Fibroblast of lung (primary cell): ENCODE measurements at regions not wholly inside any gene's neighbourhood (a gene's known extent, or its start where the extent isn't known, plus 50 kb on each side); places are given as distances from the start of the nearest gene placed in this dataset.
A peak's percentile ranks its signal among the peaks of the same experiment; 100 is the strongest.

Source experiments
- DNase-seq, 2 donors: peaks; one replicate each; pipeline versions ENCODE4 v3.0.0 to v3.0.0-alpha.2; 2010; ENCODE audit warnings: low read depth in 2 of 2
- H2AFZ ChIP-seq: 2 replicates; pipeline ENCODE4 v1.5.1; 2012; ENCODE audit warnings: low read length, control low read depth, inconsistent platforms
- H3K27ac ChIP-seq: 2 replicates; pipeline ENCODE4 v1.5.1; 2011; ENCODE audit warnings: low read length, control low read depth; ENCODE audit not compliant: insufficient read depth
- H3K27me3 ChIP-seq: 2 replicates; pipeline ENCODE4 v1.5.1; 2011; ENCODE audit warnings: mild to moderate bottlenecking, low read length; ENCODE audit not compliant: control insufficient read depth, insufficient read depth
- H3K36me3 ChIP-seq: 2 replicates; pipeline ENCODE4 v1.5.1; 2011; ENCODE audit warnings: low read length; ENCODE audit not compliant: control insufficient read depth, insufficient read depth
- H3K4me1 ChIP-seq: 2 replicates; pipeline ENCODE4 v1.5.1; 2011; ENCODE audit warnings: low read length; ENCODE audit not compliant: control insufficient read depth, insufficient read depth; ENCODE audit errors: extremely low read depth
- H3K4me2 ChIP-seq: 2 replicates; pipeline ENCODE4 v1.5.1; 2011; ENCODE audit warnings: low read length, control low read depth; ENCODE audit not compliant: insufficient read depth; ENCODE audit errors: extremely low read depth
- H3K4me3 ChIP-seq, 4 experiments: fragments of 200-600 bp in 1 of 4; sonication (generic) in 1 of 4; replicated peaks in 1 of 4; 2 replicates each; pipeline ENCODE4 v1.5.1; 2011 to 2016; ENCODE audit warnings: low read length in 4 of 4, low read depth in 3 of 4, mild to moderate bottlenecking in 3 of 4, control low read depth in 2 of 4, inconsistent platforms in 1 of 4, mixed read lengths in 1 of 4; ENCODE audit not compliant: insufficient read depth in 1 of 4; ENCODE audit errors: control extremely low read depth in 1 of 4
- H3K79me2 ChIP-seq: 2 replicates; pipeline ENCODE4 v1.5.1; 2012; ENCODE audit warnings: mild to moderate bottlenecking, low read length, inconsistent platforms; ENCODE audit not compliant: control insufficient read depth, insufficient read depth
- H3K9ac ChIP-seq: 2 replicates; pipeline ENCODE4 v1.5.1; 2011; ENCODE audit warnings: mild to moderate bottlenecking, low read length, control low read depth; ENCODE audit not compliant: insufficient read depth
- H3K9me3 ChIP-seq: 2 replicates; pipeline ENCODE4 v1.5.1; 2012; ENCODE audit warnings: low read depth, low read length; ENCODE audit not compliant: control insufficient read depth, insufficient read depth
- H4K20me1 ChIP-seq: 2 replicates; pipeline ENCODE4 v1.5.1; 2011; ENCODE audit warnings: low read length; ENCODE audit not compliant: control insufficient read depth, insufficient read depth; ENCODE audit errors: extremely low read depth
- CTCF ChIP-seq, 2 donors: IDR thresholded peaks in 1 of 2; conservative IDR thresholded peaks in 1 of 2; 1 replicate in 1 of 2; 2 replicates in 1 of 2; pipeline ENCODE4 v1.5.1; 2011 to 2012; ENCODE audit warnings: low read length in 2 of 2, control low read depth in 1 of 2, inconsistent platforms in 1 of 2, low read depth in 1 of 2, mild to moderate bottlenecking in 1 of 2
- EZH2 ChIP-seq: IDR thresholded peaks from 2 replicates; pipeline ENCODE4 v1.5.1; 2012; ENCODE audit warnings: low read length, control low read depth, mild to moderate bottlenecking; ENCODE audit errors: missing control alignments

- Histone ChIP-seq H3K36me3 (no peaks in the 10 kb centered on the region), H3K4me3 (no peak overlapping the region), H3K27ac (no peak overlapping the region), H3K4me1 (no peaks in the 10 kb centered on the region), H2AFZ (no peak overlapping the region), H3K9ac (no peak overlapping the region), H3K79me2 (no peaks in the 10 kb centered on the region), H3K4me2 (no peak overlapping the region), H4K20me1 (no peaks in the 10 kb centered on the region), H3K27me3 (no peaks in the 10 kb centered on the region), H3K9me3 (no peaks in the 10 kb centered on the region)
- TF ChIP-seq EZH2: no peak
- no peak for TF ChIP-seq CTCF (conservative IDR thresholded peaks at IDR 0.05 in 1 of 2, IDR thresholded peaks at IDR 0.05 in 1 of 2; ENCODE audit: low read depth in 1 of 2, low read length in 2 of 2)
- peak; percentile 46 to 68 for DNase-seq
Measured at GRCh38 chr5:82931110-82931509, 146.1 kb downstream of the TMEM167A start.

- H3K4me1 ChIP-seq: no peaks in the 10 kb centered on the region
- no peak overlapping the region for H3K4me2 ChIP-seq
- no peak overlapping the region for H3K4me3 ChIP-seq
- H3K9ac ChIP-seq: no peak overlapping the region
- H3K27ac ChIP-seq: no peak overlapping the region
- no peak overlapping the region for H2AFZ ChIP-seq
- DNase-seq: peak; percentile 8 to 18
- H4K20me1 ChIP-seq: no peaks in the 10 kb centered on the region
- TF ChIP-seq EZH2 (no peak), CTCF (conservative IDR thresholded peaks at IDR 0.05 in 1 of 2, IDR thresholded peaks at IDR 0.05 in 1 of 2; ENCODE audit: low read depth in 1 of 2, low read length in 2 of 2) (no peak)
- H3K9me3 ChIP-seq: no peaks in the 10 kb centered on the region
- H3K36me3 ChIP-seq: no peaks in the 10 kb centered on the region
- no peaks in the 10 kb centered on the region for H3K27me3 ChIP-seq
- H3K79me2 ChIP-seq: no peaks in the 10 kb centered on the region
Measured at GRCh38 chr5:82925061-82925411, 152.2 kb downstream of the TMEM167A start.

- TF ChIP-seq EZH2: no peak
- TF ChIP-seq CTCF (conservative IDR thresholded peaks at IDR 0.05 in 1 of 2, IDR thresholded peaks at IDR 0.05 in 1 of 2; ENCODE audit: low read depth in 1 of 2, low read length in 2 of 2): no peak
- no peak overlapping the region for H3K4me2 ChIP-seq
- peak in 1 of 2 donors; percentile 1 for DNase-seq
Measured at GRCh38 chr5:82924226-82925060, 152.8 kb downstream of the TMEM167A start.

More at GRCh38 chr5:82924226-82925060, 152.8 kb downstream of the TMEM167A start:
- no peaks in the 10 kb centered on the region for H3K4me1 ChIP-seq
- no peak overlapping the region for H3K9ac ChIP-seq
- no peaks in the 10 kb centered on the region for H4K20me1 ChIP-seq
- no peaks in the 10 kb centered on the region for H3K79me2 ChIP-seq
- no peak overlapping the region for H2AFZ ChIP-seq
- H3K4me3 ChIP-seq: no peak overlapping the region
- H3K27me3 ChIP-seq: no peaks in the 10 kb centered on the region
- H3K27ac ChIP-seq: no peak overlapping the region
- no peaks in the 10 kb centered on the region for H3K9me3 ChIP-seq
- H3K36me3 ChIP-seq: no peaks in the 10 kb centered on the region
